HepG2 (cell line): ENCODE measurements at regions not wholly inside any gene's neighbourhood (a gene's known extent, or its start where the extent isn't known, plus 50 kb on each side); places are given as distances from the start of the nearest gene placed in this dataset.

Source experiments
- ATAC-seq: fragments of 200-7000 bp; cut with Tn5 transposase; 3 replicates; pipeline ENCODE4 v1.9.1; 2020; ENCODE audit warnings: mild to moderate bottlenecking, moderate library complexity
- BruUV-seq: library from RNA; stranded (reverse); fragments of 400-500 nt; replicated peaks from 2 replicates; lab custom pipeline; 2021; lab: Mats Ljungman, UMichigan
- CTCF ChIA-PET: fragments of 300-600 bp; formaldehyde crosslinking; extraction: SDS; loops from one replicate; lab custom pipeline; 2021; ENCODE audit warnings: low total read pairs, inconsistent platforms, low intra/inter-chr PET ratio; lab: Yijun Ruan, JAX
- POLR2A ChIA-PET: fragments of 350-600 bp; sonication (Branson Sonifier 250); formaldehyde crosslinking; loops from one replicate; lab custom pipeline; 2020; ENCODE audit warnings: antibody characterized with exemption, inconsistent platforms; lab: Yijun Ruan, JAX
- DNase-seq: peaks from one replicate; pipeline ENCODE4 v3.0.0-alpha.2; 2015; ENCODE audit warnings: low spot score
- FAIRE-seq: peaks from 3 replicates; lab custom pipeline; 2011; peaks lifted over from hg19 to GRCh38; lab: Jason Lieb, UNC
- H2AFZ ChIP-seq: one replicate; pipeline ENCODE4 v1.6.1; 2011; ENCODE audit warnings: low read length, inconsistent platforms
- H3K27ac ChIP-seq: fragments of 300-600 bp; 3 replicates; pipeline ENCODE4 v1.8.0; 2011; ENCODE audit warnings: mixed run types, mild to moderate bottlenecking, mixed read lengths, low read length, inconsistent platforms; ENCODE audit not compliant: insufficient read depth; ENCODE audit errors: extremely low read length
- H3K27me3 ChIP-seq, 2 experiments: fragments of 200-600 bp in 1 of 2; 2 replicates in 1 of 2; 3 replicates in 1 of 2; pipeline versions ENCODE4 v1.6.0 to v1.8.0; 2011; ENCODE audit warnings: low read length in 2 of 2, mild to moderate bottlenecking in 2 of 2, moderate library complexity in 2 of 2, inconsistent platforms in 1 of 2; ENCODE audit not compliant: insufficient read depth in 2 of 2, control insufficient read depth in 1 of 2
- H3K36me3 ChIP-seq, 2 experiments: fragments of 200-600 bp in 1 of 2; replicated peaks in 1 of 2; 2 replicates in 1 of 2; 3 replicates in 1 of 2; pipeline versions ENCODE4 v1.5.1 to v1.8.0; 2011; ENCODE audit warnings: low read length in 2 of 2, inconsistent platforms in 1 of 2; ENCODE audit not compliant: insufficient read depth in 2 of 2, control insufficient read depth in 1 of 2
- H3K4me1 ChIP-seq: 2 replicates; pipeline ENCODE4 v1.5.1; 2012; ENCODE audit warnings: low read length, inconsistent platforms; ENCODE audit not compliant: insufficient read depth
- H3K4me2 ChIP-seq: 2 replicates; pipeline ENCODE4 v1.6.0; 2011; ENCODE audit warnings: low read depth, low read length, inconsistent platforms
- H3K4me3 ChIP-seq, 3 experiments: fragments of 200-600 bp in 1 of 3; sonication (generic), shearing (Covaris generic) in 1 of 3; replicated peaks in 1 of 3; 2 replicates each; pipeline ENCODE4 v1.5.1; 2011 to 2016; ENCODE audit warnings: low read length in 3 of 3, inconsistent platforms in 2 of 3, low read depth in 2 of 3, mild to moderate bottlenecking in 2 of 3, control low read depth in 1 of 3, mixed read lengths in 1 of 3; ENCODE audit not compliant: insufficient read depth in 1 of 3
- H3K79me2 ChIP-seq: one replicate; pipeline ENCODE4 v1.6.1; 2011; ENCODE audit warnings: low read length, inconsistent platforms; ENCODE audit not compliant: insufficient read depth
- H3K9ac ChIP-seq: 2 replicates; pipeline ENCODE4 v1.6.0; 2011; ENCODE audit warnings: mild to moderate bottlenecking, low read depth, low read length, inconsistent platforms; ENCODE audit not compliant: insufficient read depth
- H3K9me3 ChIP-seq: 2 replicates; pipeline ENCODE4 v1.5.1; 2012; ENCODE audit warnings: mild to moderate bottlenecking, low read length
- H4K20me1 ChIP-seq: 2 replicates; pipeline ENCODE4 v1.6.0; 2011; ENCODE audit warnings: inconsistent platforms, mild to moderate bottlenecking, low read length, moderate library complexity; ENCODE audit not compliant: insufficient read depth
- CHCHD3 ChIP-seq: sonication (generic); formaldehyde crosslinking; IDR thresholded peaks from 2 replicates; pipeline ENCODE4 v1.8.0; 2022; ENCODE audit warnings: mild to moderate bottlenecking, missing genetic modification reagents, moderate library complexity
- ESRRA ChIP-seq: sonication (generic); formaldehyde crosslinking; IDR thresholded peaks from 2 replicates; pipeline ENCODE4 v1.5.1; 2020; ENCODE audit warnings: mild to moderate bottlenecking, low read depth, missing genetic modification reagents
- IRF1 ChIP-seq: sonication (generic); formaldehyde crosslinking; IDR thresholded peaks from 2 replicates; pipeline ENCODE4 v1.4.0; 2020; ENCODE audit warnings: low read depth, mild to moderate bottlenecking, missing genetic modification reagents
- SIN3B ChIP-seq: fragments of 150-350 bp; IDR thresholded peaks from 2 replicates; pipeline ENCODE4 v1.6.1; 2014; ENCODE audit warnings: low read length
- TEAD3 ChIP-seq: optimal IDR thresholded peaks from 2 replicates; pipeline ENCODE3; 2016; ENCODE audit warnings: borderline replicate concordance
- U2AF1 ChIP-seq: fragments of 200-400 bp; formaldehyde crosslinking; optimal IDR thresholded peaks from 2 replicates; pipeline ENCODE3; 2017; ENCODE audit warnings: mild to moderate bottlenecking, low read depth, low read length
- USF2 ChIP-seq, 2 experiments: sonication (generic) in 1 of 2; formaldehyde crosslinking in 1 of 2; IDR thresholded peaks; 2 replicates each; pipeline versions ENCODE4 v1.5.1 to v1.6.1; 2011 to 2020; ENCODE audit warnings: borderline replicate concordance in 1 of 2, low read depth in 1 of 2, low read length in 1 of 2, mild to moderate bottlenecking in 1 of 2, missing genetic modification reagents in 1 of 2, moderate library complexity in 1 of 2
- ZNF589 ChIP-seq: sonication (generic); formaldehyde crosslinking; conservative IDR thresholded peaks from 2 replicates; pipeline ENCODE4 v1.8.0; 2022; ENCODE audit warnings: mild to moderate bottlenecking, moderate library complexity, missing genetic modification reagents
- WGBS: methylation state at CpG from one replicate; pipeline ENCODE4 v1.1.6; 2017; ENCODE audit warnings: low lambda C conversion rate; 5-methylcytosine and 5-hydroxymethylcytosine counted together
- in situ Hi-C: cut with HindIII; loops from 2 replicates; pipeline ENCODE4 v1.10.0; 2017; ENCODE audit warnings: low pct_unique_long_range_greater_than_20kb; ENCODE audit not compliant: extremely low pct_ligation_motif_present
- intact Hi-C: fragments of 100-400 bp; cut with micrococcal nuclease; formaldehyde crosslinking; loops from one replicate; pipeline ENCODE4 v1.10.0; 2022; ENCODE audit not compliant: unreplicated experiment
- TF ChIP-seq, protein P1 (sequence below): IDR thresholded peaks from 2 replicates; pipeline ENCODE4 v1.6.1; 2016

- TF ChIP-seq USF2 (IDR thresholded peaks at IDR 0.05; ENCODE audit: low read depth, low read length) (no peak), USF2 (CRISPR knock-in tag; IDR thresholded peaks at IDR 0.05; ENCODE audit: borderline replicate concordance) (no peak), CHCHD3 (CRISPR knock-in tag) (no peak)
These were observed 187.2 kb downstream of the MEX3B start (continued) for GRCh38 chr15:81858586-81858985.

GRCh38 chr15:81858136-81858535, 187.7 kb downstream of the MEX3B start:
- Histone ChIP-seq H3K9ac (no peak overlapping the region), H3K36me3 (no peaks in the 10 kb centered on the region), H3K4me1 (no peaks in the 10 kb centered on the region), H4K20me1 (no peaks in the 10 kb centered on the region), H3K4me2 (no peak overlapping the region), H3K4me3 (no peak overlapping the region)
- DNase-seq (no peak), FAIRE-seq (no peak)
- TF ChIP-seq ESRRA, result no peak
- no peak for TF ChIP-seq ZNF589 (CRISPR knock-in tag)
- TF ChIP-seq, protein P1, sequence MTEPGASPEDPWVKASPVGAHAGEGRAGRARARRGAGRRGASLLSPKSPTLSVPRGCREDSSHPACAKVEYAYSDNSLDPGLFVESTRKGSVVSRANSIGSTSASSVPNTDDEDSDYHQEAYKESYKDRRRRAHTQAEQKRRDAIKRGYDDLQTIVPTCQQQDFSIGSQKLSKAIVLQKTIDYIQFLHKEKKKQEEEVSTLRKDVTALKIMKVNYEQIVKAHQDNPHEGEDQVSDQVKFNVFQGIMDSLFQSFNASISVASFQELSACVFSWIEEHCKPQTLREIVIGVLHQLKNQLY (CRISPR knock-in tag), result no peak
- no peak for TF ChIP-seq U2AF1
- TF ChIP-seq SIN3B, result no peak
- no peak for TF ChIP-seq IRF1 (CRISPR knock-in tag)
- no peak for TF ChIP-seq TEAD3 (CRISPR knock-in tag)
- TF ChIP-seq, all 625 proteins: peak for 0
- ChIA-PET CTCF (no interaction called here), POLR2A (no interaction called here)
- Histone ChIP-seq H3K9me3 (no peaks in the 10 kb centered on the region), H3K27ac (no peak overlapping the region), H2AFZ (no peak overlapping the region), H3K79me2 (no peaks in the 10 kb centered on the region), H3K27me3 (peaks cover 0 to 6% of the 10 kb centered on the region in 2 experiments; a peak in 1 of 5 replicates)
- no peak for ATAC-seq
- WGBS, result 0% methylated on average over 1 of the region's 6 CpGs
- in situ Hi-C loops (no loop called here), intact Hi-C loops (no loop called here)
- BruUV-seq, result no TSS peak
